Panc1 (cell line): ENCODE measurements at regions not wholly inside any gene's neighbourhood (a gene's known extent, or its start where the extent isn't known, plus 50 kb on each side); places are given as distances from the start of the nearest gene placed in this dataset.

ENCODE experiments used
- ATAC-seq: fragments of 200-7000 bp; cut with Tn5 transposase; 2 replicates; pipeline ENCODE4 v1.9.1; 2020; ENCODE audit warnings: mild to moderate bottlenecking, moderate library complexity
- BruUV-seq: library from RNA; stranded (reverse); fragments of 400-500 nt; replicated peaks from 2 replicates; lab custom pipeline; 2021; lab: Mats Ljungman, UMichigan
- CTCF ChIA-PET: fragments of 300-600 bp; sonication (Branson Sonifier 250); formaldehyde crosslinking; loops from one replicate; lab custom pipeline; 2022; ENCODE audit warnings: antibody characterized with exemption; lab: Charles Lee
- POLR2A ChIA-PET: fragments of 300-600 bp; sonication (Branson Sonifier 250); formaldehyde crosslinking; loops from one replicate; lab custom pipeline; 2022; ENCODE audit warnings: antibody characterized with exemption; lab: Charles Lee
- DNase-seq: peaks from one replicate; pipeline ENCODE4 v3.0.0-alpha.2; 2010; ENCODE audit warnings: low read depth, low spot score
- H3K27ac ChIP-seq: 2 replicates; pipeline ENCODE4 v1.5.1; 2011; ENCODE audit warnings: mild to moderate bottlenecking, low read length, inconsistent platforms
- H3K27me3 ChIP-seq: fragments of 200-500 bp; sonication (Bioruptor generic); 2 replicates; pipeline ENCODE4 v1.6.0; 2014; ENCODE audit warnings: low read length, inconsistent platforms; ENCODE audit not compliant: control insufficient read depth, insufficient read depth
- H3K36me3 ChIP-seq: fragments of 200-500 bp; sonication (Bioruptor generic); 2 replicates; pipeline ENCODE4 v1.5.1; 2014; ENCODE audit warnings: inconsistent platforms, mild to moderate bottlenecking, low read length, moderate library complexity; ENCODE audit not compliant: control insufficient read depth, insufficient read depth
- H3K4me1 ChIP-seq: 2 replicates; pipeline ENCODE4 v1.5.1; 2011; ENCODE audit warnings: inconsistent platforms, mild to moderate bottlenecking, low read length, moderate library complexity; ENCODE audit not compliant: control insufficient read depth, insufficient read depth
- H3K4me3 ChIP-seq, 2 experiments: 2 replicates each; pipeline ENCODE4 v1.5.1; 2011 to 2012; ENCODE audit warnings: low read depth in 2 of 2, low read length in 2 of 2, mild to moderate bottlenecking in 2 of 2, inconsistent platforms in 1 of 2, moderate library complexity in 1 of 2
- H3K9me3 ChIP-seq: fragments of 200-500 bp; sonication (Bioruptor generic); 2 replicates; pipeline ENCODE4 v1.5.1; 2014; ENCODE audit warnings: low read depth, mild to moderate bottlenecking, inconsistent platforms, low read length, moderate library complexity; ENCODE audit not compliant: control insufficient read depth, insufficient read depth
- CTCF ChIP-seq: fragments of 450-650 bp; IDR thresholded peaks from 2 replicates; pipeline ENCODE4 v1.5.1; 2017; ENCODE audit warnings: mild to moderate bottlenecking
- POLR2AphosphoS5 ChIP-seq: IDR thresholded peaks from 2 replicates; pipeline ENCODE4 v1.6.1; 2012; ENCODE audit warnings: mild to moderate bottlenecking, low read depth, low read length, moderate library complexity
- REST ChIP-seq, 2 experiments: IDR thresholded peaks; 2 replicates each; pipeline ENCODE4 v1.6.1; 2011 to 2012; ENCODE audit warnings: low read depth in 2 of 2, control low read depth in 1 of 2, low read length in 1 of 2, mild to moderate bottlenecking in 1 of 2, moderate library complexity in 1 of 2; ENCODE audit not compliant: insufficient read depth in 1 of 2
- SIN3A ChIP-seq: IDR thresholded peaks from 2 replicates; pipeline ENCODE4 v1.6.1; 2012; ENCODE audit warnings: low read depth, mild to moderate bottlenecking, low read length, moderate library complexity, borderline replicate concordance; ENCODE audit not compliant: insufficient read depth
- TCF7L2 ChIP-seq: IDR thresholded peaks from 2 replicates; pipeline ENCODE4 v1.6.1; 2011; ENCODE audit warnings: mild to moderate bottlenecking, low read depth, low read length, inconsistent platforms
- in situ Hi-C: cut with HindIII; loops from 2 replicates; pipeline ENCODE4 v1.10.0; 2016; ENCODE audit warnings: low sequenced_read_pairs, low pct_unique_long_range_greater_than_20kb
- intact Hi-C: fragments of 100-400 bp; cut with micrococcal nuclease; formaldehyde crosslinking; loops from one replicate; pipeline ENCODE4 v1.10.0; 2022; ENCODE audit not compliant: unreplicated experiment

- intact Hi-C loops: no loop called here
- no peak for TF ChIP-seq POLR2AphosphoS5
- Histone ChIP-seq H3K36me3 (no peaks in the 10 kb centered on the region), H3K4me3 (no peak overlapping the region), H3K9me3 (no peaks in the 10 kb centered on the region), H3K27me3 (no peaks in the 10 kb centered on the region), H3K4me1 (no peaks in the 10 kb centered on the region), H3K27ac (no peak overlapping the region)
- no TSS peak for BruUV-seq
- ChIA-PET CTCF (no interaction called here), POLR2A (no interaction called here)
- ATAC-seq (no peak), DNase-seq (no peak)
- in situ Hi-C loops: no loop called here
These were observed 83.2 kb upstream of the MGAT5 start for GRCh38 chr2:134170700-134171099.

- no peak for TF ChIP-seq CTCF
- Histone ChIP-seq H3K27ac (no peak overlapping the region), H3K9me3 (no peaks in the 10 kb centered on the region), H3K4me3 (no peak overlapping the region), H3K36me3 (no peaks in the 10 kb centered on the region), H3K4me1 (no peaks in the 10 kb centered on the region), H3K27me3 (no peaks in the 10 kb centered on the region)
- ChIA-PET POLR2A (no interaction called here), CTCF (no interaction called here)
- BruUV-seq: no TSS peak
- intact Hi-C loops (no loop called here), in situ Hi-C loops (no loop called here)
- no peak for DNase-seq
- no peak for ATAC-seq
These were observed 80.4 kb upstream of the MGAT5 start for GRCh38 chr2:134173338-134174016.

- ChIA-PET POLR2A (no interaction called here), CTCF (no interaction called here)
- H3K27ac ChIP-seq: no peak overlapping the region
- no peaks in the 10 kb centered on the region for H3K9me3 ChIP-seq
- H3K36me3 ChIP-seq: no peaks in the 10 kb centered on the region
- no peak for DNase-seq
- in situ Hi-C loops (no loop called here), intact Hi-C loops (no loop called here)
- no peak overlapping the region for H3K4me3 ChIP-seq
- H3K4me1 ChIP-seq: no peaks in the 10 kb centered on the region
- H3K27me3 ChIP-seq: no peaks in the 10 kb centered on the region
- BruUV-seq: no TSS peak
- TF ChIP-seq TCF7L2 (no peak), SIN3A (no peak), CTCF (no peak), REST (IDR thresholded peaks at IDR 0.05; ENCODE audit: insufficient read depth in 1 of 2, low read depth in 2 of 2, low read length in 1 of 2) (no peak), POLR2AphosphoS5 (no peak)
- ATAC-seq: no peak
These were observed 79.2 kb upstream of the MGAT5 start for GRCh38 chr2:134174711-134175110.
